Karpas-422 (cell line): ENCODE measurements at regions not wholly inside any gene's neighbourhood (a gene's known extent, or its start where the extent isn't known, plus 50 kb on each side); places are given as distances from the start of the nearest gene placed in this dataset.

Source experiments
- DNase-seq: peaks from one replicate; pipeline ENCODE4 v3.0.0-alpha.2; 2015
- H2AFZ ChIP-seq: fragments of 200-600 bp; sonication (generic); 2 replicates; pipeline ENCODE4 v1.6.1; 2014; ENCODE audit warnings: antibody characterized with exemption, low read length, mixed read lengths
- H3K27ac ChIP-seq: fragments of 200-600 bp; sonication (generic); 2 replicates; pipeline ENCODE4 v1.5.1; 2014; ENCODE audit warnings: mild to moderate bottlenecking, low read length, moderate library complexity
- H3K27me3 ChIP-seq: fragments of 200-600 bp; sonication (generic); 2 replicates; pipeline ENCODE4 v1.6.1; 2014; ENCODE audit warnings: low read length, mixed read lengths
- H3K36me3 ChIP-seq: fragments of 200-600 bp; sonication (generic); 2 replicates; pipeline ENCODE4 v1.6.1; 2014; ENCODE audit warnings: low read length, mixed read lengths; ENCODE audit not compliant: insufficient read depth
- H3K4me1 ChIP-seq: fragments of 200-600 bp; sonication (generic); 2 replicates; pipeline ENCODE4 v1.6.1; 2014; ENCODE audit warnings: mild to moderate bottlenecking, low read length, mixed read lengths
- H3K4me2 ChIP-seq: fragments of 200-600 bp; sonication (generic); 2 replicates; pipeline ENCODE4 v1.6.1; 2014; ENCODE audit warnings: low read length, low read depth, mild to moderate bottlenecking; ENCODE audit not compliant: poor library complexity, severe bottlenecking
- H3K4me3 ChIP-seq: fragments of 200-600 bp; sonication (generic); 2 replicates; pipeline ENCODE4 v1.5.1; 2014; ENCODE audit warnings: mild to moderate bottlenecking, antibody characterized with exemption, low read length, mixed read lengths
- H3K79me2 ChIP-seq: fragments of 200-600 bp; sonication (generic); 2 replicates; pipeline ENCODE4 v1.6.1; 2014; ENCODE audit warnings: mild to moderate bottlenecking, low read length, mixed read lengths
- H3K9ac ChIP-seq: fragments of 200-600 bp; sonication (generic); 2 replicates; pipeline ENCODE4 v1.6.0; 2014; ENCODE audit warnings: low read length
- H3K9me2 ChIP-seq: fragments of 200-600 bp; sonication (generic), shearing (Covaris generic); replicated peaks from 2 replicates; pipeline ENCODE4 v1.6.0; 2014; ENCODE audit warnings: mild to moderate bottlenecking, low read length, moderate library complexity; ENCODE audit not compliant: insufficient read depth
- H3K9me3 ChIP-seq: fragments of 300-700, 200-600 bp; sonication (generic); 2 replicates; pipeline ENCODE4 v1.6.1; 2014; ENCODE audit warnings: low read length, mixed read lengths
- H4K20me1 ChIP-seq: fragments of 200-600 bp; sonication (generic); 2 replicates; pipeline ENCODE4 v1.6.1; 2014; ENCODE audit warnings: mild to moderate bottlenecking, antibody characterized with exemption, low read length, low read depth; ENCODE audit not compliant: insufficient read depth

GRCh38 chr2:555164-555922, 121.9 kb downstream of the TMEM18 start:
- H3K9me2 ChIP-seq = no peaks in the 10 kb centered on the region
- no peaks in the 10 kb centered on the region for H3K36me3 ChIP-seq
- no peaks in the 10 kb centered on the region for H3K4me1 ChIP-seq
- H3K4me3 ChIP-seq = no peak overlapping the region
- H3K27me3 ChIP-seq = no peaks in the 10 kb centered on the region
- no peak overlapping the region for H3K4me2 ChIP-seq
- no peak for DNase-seq
- H3K79me2 ChIP-seq = no peaks in the 10 kb centered on the region
- no peak overlapping the region for H2AFZ ChIP-seq
- no peaks in the 10 kb centered on the region for H4K20me1 ChIP-seq
- no peak overlapping the region for H3K27ac ChIP-seq
- no peaks in the 10 kb centered on the region for H3K9me3 ChIP-seq
- H3K9ac ChIP-seq = no peak overlapping the region

- no peak overlapping the region for H3K9ac ChIP-seq
- H3K27me3 ChIP-seq = no peaks in the 10 kb centered on the region
- H3K9me2 ChIP-seq = no peaks in the 10 kb centered on the region
- no peak overlapping the region for H3K4me2 ChIP-seq
- no peaks in the 10 kb centered on the region for H4K20me1 ChIP-seq
- H3K9me3 ChIP-seq = no peaks in the 10 kb centered on the region
- no peak overlapping the region for H3K27ac ChIP-seq
- H3K79me2 ChIP-seq = no peaks in the 10 kb centered on the region
- no peak overlapping the region for H3K4me3 ChIP-seq
- DNase-seq = no peak
- H3K4me1 ChIP-seq = no peaks in the 10 kb centered on the region
- no peaks in the 10 kb centered on the region for H3K36me3 ChIP-seq
- no peak overlapping the region for H2AFZ ChIP-seq
Measured at GRCh38 chr2:554444-554843, 122.8 kb downstream of the TMEM18 start.

GRCh38 chr2:552906-553305, 124.3 kb downstream of the TMEM18 start:
- no peaks in the 10 kb centered on the region for H3K4me1 ChIP-seq
- no peaks in the 10 kb centered on the region for H3K9me2 ChIP-seq
- no peaks in the 10 kb centered on the region for H3K9me3 ChIP-seq
- H3K79me2 ChIP-seq = no peaks in the 10 kb centered on the region
- H3K27me3 ChIP-seq = no peaks in the 10 kb centered on the region
- no peak overlapping the region for H3K4me2 ChIP-seq
- no peak overlapping the region for H3K4me3 ChIP-seq
- no peaks in the 10 kb centered on the region for H4K20me1 ChIP-seq
- H3K9ac ChIP-seq = no peak overlapping the region
- H3K27ac ChIP-seq = no peak overlapping the region
- no peak for DNase-seq
- no peak overlapping the region for H2AFZ ChIP-seq
- no peaks in the 10 kb centered on the region for H3K36me3 ChIP-seq

- no peak overlapping the region for H3K4me2 ChIP-seq
- no peaks in the 10 kb centered on the region for H4K20me1 ChIP-seq
- H3K27ac ChIP-seq = no peak overlapping the region
- H3K79me2 ChIP-seq = no peaks in the 10 kb centered on the region
- H3K27me3 ChIP-seq = no peaks in the 10 kb centered on the region
- no peak overlapping the region for H3K4me3 ChIP-seq
- H2AFZ ChIP-seq = no peak overlapping the region
- H3K9me3 ChIP-seq = no peaks in the 10 kb centered on the region
- DNase-seq = no peak
- H3K4me1 ChIP-seq = no peaks in the 10 kb centered on the region
- no peaks in the 10 kb centered on the region for H3K36me3 ChIP-seq
- H3K9me2 ChIP-seq = no peaks in the 10 kb centered on the region
- H3K9ac ChIP-seq = no peak overlapping the region
Measured at GRCh38 chr2:551621-552020, 125.6 kb downstream of the TMEM18 start.

GRCh38 chr2:550860-551567, 126.2 kb downstream of the TMEM18 start:
- Histone ChIP-seq H3K4me2 (no peak overlapping the region), H3K9me2 (no peaks in the 10 kb centered on the region), H2AFZ (no peak overlapping the region), H3K27me3 (no peaks in the 10 kb centered on the region), H4K20me1 (no peaks in the 10 kb centered on the region), H3K79me2 (no peaks in the 10 kb centered on the region), H3K4me1 (no peaks in the 10 kb centered on the region), H3K4me3 (no peak overlapping the region), H3K9me3 (no peaks in the 10 kb centered on the region), H3K27ac (no peak overlapping the region), H3K36me3 (no peaks in the 10 kb centered on the region), H3K9ac (no peak overlapping the region)
- no peak for DNase-seq

- Histone ChIP-seq H3K27ac (no peak overlapping the region), H3K36me3 (no peaks in the 10 kb centered on the region), H3K9ac (no peak overlapping the region), H3K4me2 (no peak overlapping the region), H3K4me3 (no peak overlapping the region), H3K27me3 (no peaks in the 10 kb centered on the region), H2AFZ (no peak overlapping the region), H4K20me1 (no peaks in the 10 kb centered on the region), H3K79me2 (no peaks in the 10 kb centered on the region), H3K9me3 (no peaks in the 10 kb centered on the region), H3K9me2 (no peaks in the 10 kb centered on the region), H3K4me1 (0 out of 2 replicates have a peak, but pooled peaks cover 3% of the 10 kb centered on the region)
- no peak for DNase-seq
Measured at GRCh38 chr2:545711-546650, 131.2 kb downstream of the TMEM18 start.

- H3K27me3 ChIP-seq = no peaks in the 10 kb centered on the region
- H3K4me3 ChIP-seq = no peak overlapping the region
- H3K36me3 ChIP-seq = no peaks in the 10 kb centered on the region
- no peak overlapping the region for H3K9ac ChIP-seq
- no peaks in the 10 kb centered on the region for H4K20me1 ChIP-seq
- 0 out of 2 replicates have a peak, but pooled peaks cover 3% of the 10 kb centered on the region for H3K4me1 ChIP-seq
- no peak overlapping the region for H3K27ac ChIP-seq
- no peak for DNase-seq
- H3K4me2 ChIP-seq = no peak overlapping the region
- H3K9me2 ChIP-seq = no peaks in the 10 kb centered on the region
- no peak overlapping the region for H2AFZ ChIP-seq
- no peaks in the 10 kb centered on the region for H3K9me3 ChIP-seq
- no peaks in the 10 kb centered on the region for H3K79me2 ChIP-seq
Measured at GRCh38 chr2:545228-545627, 132.0 kb downstream of the TMEM18 start.

GRCh38 chr2:538646-539045, 138.6 kb downstream of the TMEM18 start:
- no peaks in the 10 kb centered on the region for H3K36me3 ChIP-seq
- H3K9me2 ChIP-seq = no peaks in the 10 kb centered on the region
- no peaks in the 10 kb centered on the region for H3K79me2 ChIP-seq
- no peak overlapping the region for H3K9ac ChIP-seq
- no peaks in the 10 kb centered on the region for H3K9me3 ChIP-seq
- H2AFZ ChIP-seq = no peak overlapping the region
- H3K27ac ChIP-seq = no peak overlapping the region
- 0 out of 2 replicates have a peak, but pooled peaks cover 3% of the 10 kb centered on the region for H3K4me1 ChIP-seq
- no peak overlapping the region for H3K4me3 ChIP-seq
- DNase-seq = no peak
- no peaks in the 10 kb centered on the region for H3K27me3 ChIP-seq
- H4K20me1 ChIP-seq = no peaks in the 10 kb centered on the region
- H3K4me2 ChIP-seq = no peak overlapping the region
